GM12878 (cell line): ENCODE measurements at regions not wholly inside any gene's neighbourhood (a gene's known extent, or its start where the extent isn't known, plus 50 kb on each side); places are given as distances from the start of the nearest gene placed in this dataset.

Experiments used
- ATAC-seq: fragments of 200-7000 bp; cut with Tn5 transposase; 3 replicates; pipeline ENCODE4 v1.9.1; 2020; ENCODE audit warnings: mild to moderate bottlenecking, moderate library complexity
- BruUV-seq: library from RNA; stranded (reverse); fragments of 400-500 nt; replicated peaks from 2 replicates; lab custom pipeline; 2021; lab: Mats Ljungman, UMichigan
- CTCF ChIA-PET: fragments of 300-600 bp; sonication (Branson Sonifier 250); formaldehyde crosslinking; extraction: SDS; loops from one replicate; lab custom pipeline; 2021; ENCODE audit warnings: inconsistent platforms; lab: Yijun Ruan, JAX
- POLR2A ChIA-PET: fragments of 350-600 bp; formaldehyde crosslinking; extraction: SDS; loops from one replicate; lab custom pipeline; 2021; ENCODE audit warnings: inconsistent platforms; lab: Charles Lee
- RAD21 ChIA-PET: fragments of 300-600 bp; sonication (Branson Sonifier 250); formaldehyde crosslinking; loops from one replicate; lab custom pipeline; 2023; ENCODE audit warnings: antibody characterized with exemption; ENCODE audit not compliant: unreplicated experiment; lab: Charles Lee
- SMC1A ChIA-PET: fragments of 300-600 bp; sonication (Branson Sonifier 250); formaldehyde crosslinking; loops from one replicate; lab custom pipeline; 2023; ENCODE audit not compliant: unreplicated experiment, uncharacterized antibody; lab: Charles Lee
- DNase-seq: peaks from one replicate; pipeline ENCODE4 v3.0.0-alpha.2; 2011; ENCODE audit warnings: low read depth, low spot score
- FAIRE-seq: peaks from 3 replicates; lab custom pipeline; 2011; peaks lifted over from hg19 to GRCh38; lab: Jason Lieb, UNC
- H2AFZ ChIP-seq: 2 replicates; pipeline ENCODE4 v1.6.0; 2011; ENCODE audit warnings: low read depth, low read length, control low read depth; ENCODE audit not compliant: control insufficient read depth
- H3K27ac ChIP-seq: 2 replicates; pipeline ENCODE4 v1.5.1; 2011; ENCODE audit warnings: control low read depth; ENCODE audit not compliant: control insufficient read depth, insufficient read depth
- H3K27me3 ChIP-seq, 2 experiments: replicated peaks in 1 of 2; 2 replicates each; pipeline versions ENCODE4 v1.6.0 to v1.6.1; 2011; ENCODE audit warnings: low read length in 1 of 2; ENCODE audit not compliant: control insufficient read depth in 2 of 2, insufficient read depth in 2 of 2
- H3K36me3 ChIP-seq, 2 experiments: 2 replicates each; pipeline ENCODE4 v1.5.1; 2011; ENCODE audit warnings: low read length in 1 of 2; ENCODE audit not compliant: control insufficient read depth in 2 of 2, insufficient read depth in 2 of 2
- H3K4me1 ChIP-seq: 2 replicates; pipeline ENCODE4 v1.6.1; 2011; ENCODE audit warnings: mild to moderate bottlenecking, low read length, moderate library complexity, mixed read lengths; ENCODE audit not compliant: control insufficient read depth, insufficient read depth
- H3K4me2 ChIP-seq: 2 replicates; pipeline ENCODE4 v1.6.0; 2011; ENCODE audit warnings: control low read depth; ENCODE audit not compliant: control insufficient read depth, insufficient read depth
- H3K4me3 ChIP-seq: fragments of 200-600 bp; sonication (generic); 2 replicates; pipeline ENCODE4 v1.5.1; 2016
- H3K79me2 ChIP-seq: 2 replicates; pipeline ENCODE4 v1.6.0; 2011; ENCODE audit warnings: low read length; ENCODE audit not compliant: control insufficient read depth, insufficient read depth
- H3K9ac ChIP-seq: 2 replicates; pipeline ENCODE4 v1.8.0; 2011; ENCODE audit warnings: low read length, control low read depth, mixed read lengths; ENCODE audit not compliant: control insufficient read depth, insufficient read depth
- H3K9me3 ChIP-seq: replicated peaks from 3 replicates; pipeline ENCODE4 v1.5.1; 2011; ENCODE audit warnings: mild to moderate bottlenecking, low read length; ENCODE audit not compliant: control insufficient read depth, insufficient read depth
- H4K20me1 ChIP-seq: 2 replicates; pipeline ENCODE4 v1.6.0; 2011; ENCODE audit not compliant: control insufficient read depth, insufficient read depth
- CBFB ChIP-seq: IDR thresholded peaks from 2 replicates; pipeline ENCODE4 v1.6.1; 2016; ENCODE audit warnings: antibody characterized with exemption, low read depth
- CTCF ChIP-seq, 3 experiments: IDR thresholded peaks in 2 of 3; conservative IDR thresholded peaks in 1 of 3; 2 replicates each; pipeline ENCODE4 v1.5.1; 2011; ENCODE audit warnings: low read depth in 3 of 3, low read length in 3 of 3, mild to moderate bottlenecking in 3 of 3, control low read depth in 2 of 3, moderate library complexity in 2 of 3, inconsistent platforms in 1 of 3, mixed read lengths in 1 of 3; ENCODE audit not compliant: control insufficient read depth in 2 of 3, insufficient read depth in 1 of 3; ENCODE audit errors: extremely low read depth in 1 of 3
- DPF2 ChIP-seq: fragments of 450-650 bp; IDR thresholded peaks from 2 replicates; pipeline ENCODE4 v1.6.1; 2017; ENCODE audit warnings: mild to moderate bottlenecking
- EGR1 ChIP-seq, 2 experiments: IDR thresholded peaks; 1 replicate in 1 of 2; 2 replicates in 1 of 2; pipeline ENCODE4 v1.6.1; 2011 to 2012; ENCODE audit warnings: low read depth in 2 of 2, low read length in 2 of 2, borderline replicate concordance in 1 of 2, mild to moderate bottlenecking in 1 of 2, moderate library complexity in 1 of 2
- FOS ChIP-seq: IDR thresholded peaks from 3 replicates; pipeline ENCODE4 v1.6.1; 2011; ENCODE audit warnings: borderline replicate concordance; ENCODE audit not compliant: insufficient read length; ENCODE audit errors: extremely low read depth
- HDAC2 ChIP-seq: fragments of 200-600 bp; sonication (generic); IDR thresholded peaks from 2 replicates; pipeline ENCODE4 v1.6.1; 2017
- LARP7 ChIP-seq: fragments of 450-650 bp; IDR thresholded peaks from 2 replicates; pipeline ENCODE4 v1.6.1; 2017; ENCODE audit warnings: mild to moderate bottlenecking
- MAX ChIP-seq: IDR thresholded peaks from 2 replicates; pipeline ENCODE4 v1.6.1; 2012; ENCODE audit warnings: low read depth, low read length, improper control_type of control experiment
- MTA3 ChIP-seq: IDR thresholded peaks from 2 replicates; pipeline ENCODE4 v1.6.1; 2012; ENCODE audit warnings: low read length, inconsistent platforms, borderline replicate concordance
- NR2C1 ChIP-seq: fragments of 450-650 bp; IDR thresholded peaks from 2 replicates; pipeline ENCODE4 v1.6.1; 2017; ENCODE audit warnings: antibody characterized with exemption, mild to moderate bottlenecking, moderate library complexity
- NR2F1 ChIP-seq: fragments of 450-650 bp; conservative IDR thresholded peaks from 2 replicates; pipeline ENCODE4 v1.6.1; 2017; ENCODE audit warnings: mild to moderate bottlenecking
- PAX8 ChIP-seq: fragments of 450-650 bp; IDR thresholded peaks from 2 replicates; pipeline ENCODE4 v1.6.1; 2017; ENCODE audit warnings: mild to moderate bottlenecking, moderate library complexity
- POLR2AphosphoS5 ChIP-seq: IDR thresholded peaks from 2 replicates; pipeline ENCODE4 v1.6.1; 2011; ENCODE audit warnings: mild to moderate bottlenecking, low read length, inconsistent platforms
- SMARCA5 ChIP-seq: fragments of 450-650 bp; IDR thresholded peaks from 2 replicates; pipeline ENCODE4 v1.6.1; 2017; ENCODE audit warnings: mild to moderate bottlenecking
- TCF7 ChIP-seq: IDR thresholded peaks from 2 replicates; pipeline ENCODE4 v1.6.1; 2014; ENCODE audit warnings: antibody characterized with exemption, borderline replicate concordance
- ZNF24 ChIP-seq: fragments of 450-650 bp; IDR thresholded peaks from 2 replicates; pipeline ENCODE4 v1.6.1; 2017; ENCODE audit warnings: antibody characterized with exemption, mild to moderate bottlenecking
- ZNF384 ChIP-seq: IDR thresholded peaks from 2 replicates; pipeline ENCODE4 v1.6.1; 2012; ENCODE audit warnings: low read depth, mild to moderate bottlenecking, low read length, improper control_type of control experiment, borderline replicate concordance
- WGBS: methylation state at CpG from one replicate; pipeline ENCODE4 v1.1.6; 2016; ENCODE audit warnings: low lambda C conversion rate; ENCODE audit not compliant: insufficient replicate concordance, insufficient coverage; ENCODE audit errors: missing lambda C conversion rate; 5-methylcytosine and 5-hydroxymethylcytosine counted together
- in situ Hi-C: fragments of 300-500 bp; cut with MboI; formaldehyde crosslinking; loops from 9 replicates; pipeline ENCODE4 v1.14.3; 2018; ENCODE audit warnings: mixed read lengths
- intact Hi-C: fragments of 100-400 bp; cut with micrococcal nuclease; formaldehyde crosslinking; loops from one replicate; pipeline ENCODE4 v1.14.2; 2022; ENCODE audit not compliant: unreplicated experiment
- TF ChIP-seq, protein P1 (sequence below): IDR thresholded peaks from 2 replicates; pipeline ENCODE4 v1.6.1; 2012; ENCODE audit warnings: improper control_type of control experiment, low read depth, low read length; ENCODE audit not compliant: insufficient replicate concordance

DNA sequence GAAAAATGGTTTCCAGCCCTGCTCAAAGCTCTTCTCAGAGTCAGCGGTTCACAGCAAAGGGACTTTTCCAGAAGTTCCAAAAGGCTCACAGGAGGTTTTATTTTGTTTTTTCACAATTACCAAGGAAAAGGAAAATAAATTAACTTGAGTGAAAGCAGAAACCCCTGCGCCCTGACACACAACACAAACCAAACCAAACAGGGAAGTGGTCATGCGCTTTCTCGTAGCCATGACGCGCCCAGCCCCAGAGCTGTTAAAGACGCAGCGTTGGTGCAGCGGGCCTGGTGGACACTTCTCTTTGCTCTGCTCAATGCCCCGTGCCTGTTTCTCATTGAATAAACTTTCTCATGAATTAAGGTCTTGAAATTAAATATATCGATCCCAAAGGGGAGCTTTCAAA is 134.4 kb upstream of the LYZL2 start (continued):
- TF ChIP-seq CTCF (IDR thresholded peaks at IDR 0.05 in 2 of 3, conservative IDR thresholded peaks at IDR 0.05 in 1 of 3; ENCODE audit: control insufficient read depth in 2 of 3, extremely low read depth in 1 of 3, insufficient read depth in 1 of 3, low read depth in 3 of 3, low read length in 3 of 3) (no peak), PAX8 (no peak)

DNA sequence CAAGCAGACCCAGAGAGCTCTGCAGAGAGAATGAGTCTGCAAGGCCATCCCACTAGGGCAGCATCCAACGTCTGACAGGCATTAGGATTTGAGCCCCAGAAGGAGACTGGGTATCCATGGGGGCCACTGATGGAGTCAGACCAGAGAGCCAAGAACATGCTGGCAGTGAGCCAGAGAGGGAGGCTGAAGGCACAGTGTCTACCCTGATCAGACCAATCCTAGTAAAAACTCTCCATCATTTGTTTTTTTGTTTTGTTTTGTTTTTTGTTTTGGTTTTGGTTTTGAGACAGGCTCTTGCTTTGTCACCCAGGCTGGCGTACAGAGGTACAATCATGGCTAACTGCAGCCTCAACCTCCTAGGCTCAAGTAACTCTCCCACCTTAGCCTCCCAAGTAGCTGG is 133.1 kb upstream of the LYZL2 start:
- 46% methylated on average over 2 of the region's 2 CpGs for WGBS
- BruUV-seq, result no TSS peak
- no peak overlapping the region for H3K4me2 ChIP-seq
- H3K79me2 ChIP-seq, result no peaks in the 10 kb centered on the region
- H3K9ac ChIP-seq, result no peak overlapping the region
- DNase-seq (no peak), FAIRE-seq (no peak), ATAC-seq (no peak)
- TF ChIP-seq TCF7 (no peak), ZNF384 (no peak), POLR2AphosphoS5 (no peak), LARP7 (no peak), DPF2 (no peak), FOS (no peak), SMARCA5 (no peak), MAX (no peak), NR2F1 (no peak), HDAC2 (no peak), CBFB (no peak), MTA3 (no peak), EGR1 (IDR thresholded peaks at IDR 0.05; ENCODE audit: borderline replicate concordance in 1 of 2, low read depth in 2 of 2, low read length in 2 of 2) (no peak), NR2C1 (no peak), ZNF24 (no peak)
- TF ChIP-seq, protein P1, sequence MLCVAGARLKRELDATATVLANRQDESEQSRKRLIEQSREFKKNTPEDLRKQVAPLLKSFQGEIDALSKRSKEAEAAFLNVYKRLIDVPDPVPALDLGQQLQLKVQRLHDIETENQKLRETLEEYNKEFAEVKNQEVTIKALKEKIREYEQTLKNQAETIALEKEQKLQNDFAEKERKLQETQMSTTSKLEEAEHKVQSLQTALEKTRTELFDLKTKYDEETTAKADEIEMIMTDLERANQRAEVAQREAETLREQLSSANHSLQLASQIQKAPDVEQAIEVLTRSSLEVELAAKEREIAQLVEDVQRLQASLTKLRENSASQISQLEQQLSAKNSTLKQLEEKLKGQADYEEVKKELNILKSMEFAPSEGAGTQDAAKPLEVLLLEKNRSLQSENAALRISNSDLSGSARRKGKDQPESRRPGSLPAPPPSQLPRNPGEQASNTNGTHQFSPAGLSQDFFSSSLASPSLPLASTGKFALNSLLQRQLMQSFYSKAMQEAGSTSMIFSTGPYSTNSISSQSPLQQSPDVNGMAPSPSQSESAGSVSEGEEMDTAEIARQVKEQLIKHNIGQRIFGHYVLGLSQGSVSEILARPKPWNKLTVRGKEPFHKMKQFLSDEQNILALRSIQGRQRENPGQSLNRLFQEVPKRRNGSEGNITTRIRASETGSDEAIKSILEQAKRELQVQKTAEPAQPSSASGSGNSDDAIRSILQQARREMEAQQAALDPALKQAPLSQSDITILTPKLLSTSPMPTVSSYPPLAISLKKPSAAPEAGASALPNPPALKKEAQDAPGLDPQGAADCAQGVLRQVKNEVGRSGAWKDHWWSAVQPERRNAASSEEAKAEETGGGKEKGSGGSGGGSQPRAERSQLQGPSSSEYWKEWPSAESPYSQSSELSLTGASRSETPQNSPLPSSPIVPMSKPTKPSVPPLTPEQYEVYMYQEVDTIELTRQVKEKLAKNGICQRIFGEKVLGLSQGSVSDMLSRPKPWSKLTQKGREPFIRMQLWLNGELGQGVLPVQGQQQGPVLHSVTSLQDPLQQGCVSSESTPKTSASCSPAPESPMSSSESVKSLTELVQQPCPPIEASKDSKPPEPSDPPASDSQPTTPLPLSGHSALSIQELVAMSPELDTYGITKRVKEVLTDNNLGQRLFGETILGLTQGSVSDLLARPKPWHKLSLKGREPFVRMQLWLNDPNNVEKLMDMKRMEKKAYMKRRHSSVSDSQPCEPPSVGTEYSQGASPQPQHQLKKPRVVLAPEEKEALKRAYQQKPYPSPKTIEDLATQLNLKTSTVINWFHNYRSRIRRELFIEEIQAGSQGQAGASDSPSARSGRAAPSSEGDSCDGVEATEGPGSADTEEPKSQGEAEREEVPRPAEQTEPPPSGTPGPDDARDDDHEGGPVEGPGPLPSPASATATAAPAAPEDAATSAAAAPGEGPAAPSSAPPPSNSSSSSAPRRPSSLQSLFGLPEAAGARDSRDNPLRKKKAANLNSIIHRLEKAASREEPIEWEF, result no peak
- no peak overlapping the region for H3K27ac ChIP-seq
- SMC1A ChIA-PET, result interaction anchor here (0.8 to 2.3 kb wide), 2 partner anchors 11 to 592 kb away, joined by 3 to 6 read pairs; no protein-coding TSS in a partner anchor
- in situ Hi-C loops, result no loop called here
- H3K4me3 ChIP-seq, result no peak overlapping the region
- no peak overlapping the region for H2AFZ ChIP-seq
- RAD21 ChIA-PET, result no interaction called here
- H3K9me3 ChIP-seq, result peaks cover 5% of the 10 kb centered on the region; the same call in 2 of the 3 replicates
- CTCF ChIA-PET, result interaction anchor here (1.4 to 2.1 kb wide), 2 partner anchors 11 to 14 kb away, joined by 5 to 10 read pairs; no protein-coding TSS in a partner anchor
- H4K20me1 ChIP-seq, result no peaks in the 10 kb centered on the region
- no peaks in the 10 kb centered on the region for H3K27me3 ChIP-seq
- POLR2A ChIA-PET, result no interaction called here
- H3K4me1 ChIP-seq, result peaks cover 10% of the 10 kb centered on the region; the same call in 1 of the 2 replicates
- H3K36me3 ChIP-seq, result no peaks in the 10 kb centered on the region
- intact Hi-C loops, result no loop called here
